Hematopoietic multipotent progenitor cell treated with erythropoietin and hydrocortisone succinate and interleukin-3 and kit ligand, for 8 days (in vitro differentiated cells): ENCODE measurements at regions not wholly inside any gene's neighbourhood (a gene's known extent, or its start where the extent isn't known, plus 50 kb on each side); places are given as distances from the start of the nearest gene placed in this dataset.
A peak's percentile ranks its signal among the peaks of the same experiment; 100 is the strongest.
"Not testable (repeated sequence)": the region's sequence is repeated elsewhere in the genome, so short reads cannot be mapped to it uniquely, and the experiment has no call there.

Experiments
- DNase-seq: peaks from one replicate; pipeline ENCODE4 v3.0.0-alpha.2; 2015

GRCh38 chr12:65657635-65658034 lies 166.6 kb upstream of the HMGA2 start:
- DNase-seq = no peak

GRCh38 chr12:65658360-65658759 lies 165.9 kb upstream of the HMGA2 start:
- no peak for DNase-seq

- DNase-seq = no peak
Observed at GRCh38 chr12:65659681-65660080, 164.6 kb upstream of the HMGA2 start.

- no peak for DNase-seq
Observed at GRCh38 chr12:65660096-65660495, 164.2 kb upstream of the HMGA2 start.

- no peak for DNase-seq
Observed at GRCh38 chr12:65660836-65661235, 163.4 kb upstream of the HMGA2 start.

DNA sequence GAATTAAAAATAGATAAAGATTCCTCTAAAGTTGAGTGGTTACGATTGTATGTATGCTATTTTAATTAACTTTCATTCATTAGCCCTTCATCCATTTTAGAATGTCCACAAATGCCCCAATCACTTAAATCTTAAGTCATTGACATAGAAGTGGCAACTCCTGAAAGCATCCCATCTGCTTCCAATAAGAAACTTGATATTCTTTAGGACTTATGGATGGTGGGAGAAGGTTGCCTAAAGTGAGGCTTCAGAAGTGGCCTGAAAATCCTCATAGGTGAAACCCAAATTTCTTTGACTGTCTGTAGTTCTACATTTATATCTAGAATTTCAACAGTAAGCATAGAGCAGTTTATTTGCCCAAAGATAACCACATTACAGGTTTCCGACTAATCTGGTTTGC lies 161.7 kb upstream of the HMGA2 start:
- DNase-seq = no peak

DNA sequence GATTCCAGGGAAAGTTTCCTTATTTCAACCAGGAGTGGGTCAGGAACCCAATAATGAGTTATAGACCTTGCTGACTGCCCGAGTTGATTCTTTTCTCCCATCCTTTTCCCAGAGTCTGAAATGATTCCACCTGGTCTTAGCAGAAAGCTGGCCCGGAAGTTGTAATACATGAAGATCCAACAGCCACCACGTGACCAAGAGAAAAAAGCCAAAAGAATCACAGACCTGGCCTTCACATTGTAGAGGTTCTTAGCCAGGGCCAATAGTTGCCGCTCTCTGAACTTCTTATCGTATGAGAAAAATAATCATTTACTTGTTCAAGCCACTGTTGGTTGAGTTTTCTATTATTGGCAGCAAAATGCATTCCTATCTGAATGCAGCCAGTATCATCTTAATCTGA lies 161.2 kb upstream of the HMGA2 start:
- no peak for DNase-seq

- no peak for DNase-seq
Observed at GRCh38 chr12:65663648-65664047, 160.6 kb upstream of the HMGA2 start.

DNA sequence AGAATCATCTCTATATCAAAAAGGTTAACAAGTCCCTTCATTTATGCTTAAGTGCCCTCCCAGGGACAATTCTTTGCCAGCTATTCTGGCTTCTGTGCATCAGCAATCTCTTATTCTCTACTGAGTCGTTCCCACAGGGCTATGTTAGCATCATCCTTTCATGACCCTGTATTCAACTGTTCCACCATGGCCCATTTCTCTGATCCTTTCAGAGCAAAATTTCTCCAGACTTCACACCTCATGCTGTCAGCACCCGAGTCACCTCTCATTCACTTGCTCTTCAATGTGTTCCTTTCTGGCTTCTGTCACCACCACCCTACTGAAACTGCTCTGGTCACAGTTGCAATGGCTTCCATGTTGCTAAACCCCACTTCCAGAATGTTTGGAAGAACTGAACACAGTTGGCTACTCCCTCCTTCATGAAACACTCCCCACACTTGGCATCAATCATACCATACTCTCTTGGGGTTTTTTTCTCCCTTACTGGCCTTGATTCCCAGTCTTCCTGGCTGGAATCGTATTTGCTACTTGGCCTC lies 159.5 kb upstream of the HMGA2 start:
- no peak for DNase-seq

- no peak for DNase-seq
Observed at GRCh38 chr12:65665817-65666216, 158.5 kb upstream of the HMGA2 start.

DNA sequence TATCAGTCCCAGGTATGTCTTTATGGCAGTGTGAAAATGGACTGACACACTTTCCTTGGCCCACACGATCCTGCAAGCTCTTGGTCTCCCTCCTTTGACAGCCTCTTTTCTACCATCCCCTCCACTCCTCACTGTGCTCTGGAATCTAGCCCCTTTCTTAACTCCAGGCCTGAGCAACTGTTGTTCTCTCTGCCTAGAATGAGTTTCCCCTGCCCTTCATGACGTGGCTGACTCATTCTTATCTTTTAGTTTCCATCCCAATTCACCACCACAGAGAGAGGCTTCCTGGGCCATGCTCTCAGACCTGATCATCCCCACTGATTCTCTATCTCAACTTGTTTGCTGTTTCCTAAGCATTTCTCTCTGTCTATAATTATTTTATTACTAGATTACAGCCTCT lies 157.4 kb upstream of the HMGA2 start:
- peak; percentile 83 for DNase-seq

GRCh38 chr12:65667932-65668331 lies 156.4 kb upstream of the HMGA2 start:
- no peak for DNase-seq

DNA sequence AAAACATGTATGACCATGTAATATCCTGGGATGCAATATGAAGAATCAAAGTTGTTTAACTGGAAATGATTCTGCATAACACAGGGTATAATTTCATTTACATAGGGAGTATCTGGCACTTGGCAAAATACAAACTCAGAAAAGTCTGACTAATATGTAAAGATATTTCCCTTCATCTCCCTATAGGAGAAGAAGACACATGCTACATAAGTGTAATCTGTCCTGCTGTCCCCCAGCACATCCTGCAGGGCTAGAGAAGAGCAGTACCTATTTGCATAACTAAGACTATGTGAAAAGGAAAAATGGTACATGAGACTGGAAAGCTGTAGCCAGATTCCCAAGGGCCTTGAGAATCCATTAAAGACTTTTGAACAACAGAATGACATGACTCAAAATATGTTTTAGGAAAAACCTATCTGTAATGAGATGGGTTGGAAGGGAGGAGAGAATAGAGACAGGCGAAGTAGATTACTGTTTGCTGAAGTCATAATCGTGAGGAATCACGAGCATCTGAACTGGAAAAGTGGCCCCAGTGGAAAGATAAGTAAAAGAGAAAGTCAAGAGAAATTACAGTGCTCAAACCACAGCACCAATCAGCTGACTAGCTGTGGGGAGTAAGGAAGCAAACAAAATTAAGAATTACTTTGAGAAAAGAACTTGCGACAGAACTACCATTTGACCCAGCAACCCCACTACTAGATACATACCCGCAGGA lies 155.1 kb upstream of the HMGA2 start:
- no peak for DNase-seq

DNA sequence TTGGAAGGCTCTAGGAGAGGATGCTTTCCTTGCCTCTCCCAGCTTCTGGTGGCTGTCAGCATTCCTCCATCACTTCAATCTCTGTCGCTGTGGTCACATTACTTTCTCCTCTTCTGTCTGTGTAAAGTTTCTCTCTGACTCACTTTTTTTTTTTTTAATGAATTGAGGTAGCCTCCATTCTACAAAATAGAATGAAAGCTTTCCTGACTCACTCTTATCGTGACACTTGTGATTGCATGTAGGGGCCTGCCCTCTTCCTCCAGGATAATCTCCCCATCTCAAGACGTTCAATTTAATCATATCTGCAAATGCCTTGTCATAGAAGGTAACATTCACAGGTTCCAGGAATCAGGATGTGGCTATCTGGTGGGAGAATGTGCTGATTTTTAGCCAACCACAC lies 153.5 kb upstream of the HMGA2 start:
- DNase-seq = peak; percentile 38

- no peak for DNase-seq
Observed at GRCh38 chr12:65672441-65672840, 151.8 kb upstream of the HMGA2 start.

DNA sequence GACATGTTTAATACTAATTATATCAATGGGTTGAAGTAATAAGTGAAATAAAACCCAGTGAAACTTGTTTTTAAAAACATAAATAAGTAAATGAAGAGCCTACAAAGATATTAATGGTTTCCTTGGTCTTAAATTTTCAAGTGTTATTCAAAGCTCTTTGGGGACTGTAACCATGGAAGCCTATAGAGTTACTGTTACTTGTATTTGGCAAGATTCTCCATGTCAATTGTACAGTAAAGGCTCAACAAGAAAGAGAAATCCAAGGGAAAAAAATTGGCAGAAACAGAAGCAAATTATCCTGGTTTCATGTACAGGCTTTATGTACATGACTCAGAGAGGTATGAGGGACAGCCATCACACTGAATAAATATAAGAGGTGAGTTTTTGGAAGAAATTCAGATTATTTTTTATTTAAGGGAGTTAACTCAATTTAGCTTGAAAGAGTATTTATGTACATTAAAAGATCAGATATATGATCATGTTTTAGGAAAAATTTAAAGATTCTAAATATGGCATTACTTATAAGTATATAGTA lies 151.1 kb upstream of the HMGA2 start:
- DNase-seq = no peak

DNA sequence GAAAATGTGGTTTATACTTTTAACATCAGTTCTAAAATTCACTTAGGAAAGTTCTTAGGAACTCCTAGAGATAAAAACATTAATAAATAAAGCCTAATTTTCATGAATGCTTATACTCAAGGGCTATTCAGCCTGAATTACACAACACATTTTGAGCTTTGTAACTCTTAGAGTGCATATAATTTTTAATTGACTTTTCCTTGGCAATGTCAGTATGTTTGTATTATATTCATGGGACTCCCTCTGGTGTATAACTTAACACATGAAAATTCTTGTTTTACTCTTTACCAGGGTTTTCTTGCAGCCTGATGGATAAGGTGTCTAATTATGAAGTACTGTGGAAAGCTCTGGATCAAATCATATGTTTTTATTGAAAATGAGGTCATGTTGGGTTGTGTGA lies 150.6 kb upstream of the HMGA2 start:
- peak; percentile 21 for DNase-seq

DNA sequence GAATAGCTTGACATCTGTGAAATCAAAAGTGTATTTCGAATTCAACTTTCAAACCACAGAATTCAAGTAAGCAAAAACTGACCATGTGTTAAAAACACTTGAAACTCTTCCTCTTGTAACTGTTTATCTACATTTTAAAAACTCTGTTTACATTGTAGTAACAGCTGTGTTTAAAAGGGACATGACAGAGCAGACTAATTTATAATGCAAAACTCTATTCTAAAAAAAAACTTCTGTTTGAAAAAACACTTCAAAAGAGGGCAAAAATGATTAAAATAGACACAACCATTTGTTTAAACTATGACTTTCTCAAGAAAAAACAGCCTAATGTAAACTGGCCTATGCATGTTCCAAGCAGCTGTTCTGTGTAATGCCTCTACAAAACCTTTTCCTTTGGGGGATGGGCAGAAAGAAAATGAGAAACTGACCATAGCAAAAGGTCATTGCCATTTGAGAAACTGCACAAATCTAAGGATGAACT lies 149.1 kb upstream of the HMGA2 start:
- no peak for DNase-seq

- not testable (repeated sequence) for DNase-seq
Observed at GRCh38 chr12:65678172-65678571, 146.1 kb upstream of the HMGA2 start.

DNA sequence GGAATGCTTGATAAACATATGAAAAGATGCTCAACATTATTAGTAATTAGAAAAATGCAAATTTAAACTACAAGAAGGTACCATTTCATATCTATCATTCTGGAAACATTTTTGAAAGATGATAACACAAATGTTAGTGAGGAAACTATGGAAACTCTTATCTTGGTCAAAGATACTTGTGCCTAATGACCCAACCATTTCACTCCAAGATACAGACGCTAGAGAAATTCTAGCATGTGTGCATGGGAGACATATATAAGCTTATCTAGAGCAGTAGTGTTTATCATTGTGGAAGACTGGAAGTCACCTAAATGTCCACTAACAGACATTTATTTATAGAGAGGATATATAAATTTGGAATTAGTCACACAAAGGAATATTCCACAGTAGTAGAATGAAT lies 143.1 kb upstream of the HMGA2 start:
- DNase-seq = peak; percentile 14

- DNase-seq = no peak
Observed at GRCh38 chr12:65682112-65682511, 142.2 kb upstream of the HMGA2 start.

DNA sequence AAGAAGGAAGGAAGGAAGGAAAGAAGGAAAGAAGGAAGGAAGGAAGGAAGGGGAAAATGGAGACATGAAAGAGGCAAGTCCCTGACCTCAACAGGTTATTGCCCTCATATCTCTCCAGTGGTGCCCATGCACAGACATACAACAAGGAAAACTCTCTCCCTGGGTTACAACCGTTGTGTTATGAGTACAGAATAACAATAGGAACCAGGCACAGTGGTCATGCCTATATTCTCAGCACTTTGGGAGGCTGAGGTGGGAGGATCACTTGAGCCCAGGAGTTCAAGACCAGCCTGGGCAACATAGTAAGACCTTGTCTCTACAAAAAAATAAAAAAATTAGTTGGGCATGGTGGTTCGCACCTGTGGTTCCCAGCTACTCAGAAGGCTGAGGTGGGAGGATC lies 139.4 kb upstream of the HMGA2 start:
- no peak for DNase-seq

GRCh38 chr12:65685514-65685913 lies 138.8 kb upstream of the HMGA2 start:
- DNase-seq = peak; percentile 63

GRCh38 chr12:65689508-65689907 lies 134.8 kb upstream of the HMGA2 start:
- DNase-seq = no peak

- no peak for DNase-seq
Observed at GRCh38 chr12:65690477-65690876, 133.8 kb upstream of the HMGA2 start.
